NCI-H2196 (cell line): ENCODE measurements at regions not wholly inside any gene's neighbourhood (a gene's known extent, or its start where the extent isn't known, plus 50 kb on each side); places are given as distances from the start of the nearest gene placed in this dataset.

ENCODE experiments used
- DNase-seq: peaks from one replicate; lab custom pipeline; 2025; ENCODE audit not compliant: unreplicated experiment; lab: John Stamatoyannopoulos, UW

DNA sequence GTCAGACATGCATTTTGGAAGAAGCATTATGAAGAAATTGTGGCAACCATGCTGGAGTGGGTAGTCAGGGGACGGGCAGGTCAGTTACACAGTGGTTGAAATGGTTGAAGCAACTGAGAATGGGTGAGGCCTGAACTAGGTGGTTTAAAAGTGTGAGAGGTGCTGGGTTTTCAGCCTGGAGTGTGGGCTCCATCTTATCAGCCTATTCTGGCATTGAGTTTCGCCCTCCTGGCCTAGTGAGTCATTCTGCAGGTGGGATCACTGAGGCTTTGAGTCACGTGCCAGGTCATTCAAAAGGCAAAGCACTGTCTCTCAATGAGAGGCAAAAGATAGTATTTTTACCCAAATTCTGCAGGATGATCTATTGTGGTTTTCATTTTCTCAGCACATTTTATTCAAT is 181.9 kb upstream of the CHD6 start:
- no peak for DNase-seq

DNA sequence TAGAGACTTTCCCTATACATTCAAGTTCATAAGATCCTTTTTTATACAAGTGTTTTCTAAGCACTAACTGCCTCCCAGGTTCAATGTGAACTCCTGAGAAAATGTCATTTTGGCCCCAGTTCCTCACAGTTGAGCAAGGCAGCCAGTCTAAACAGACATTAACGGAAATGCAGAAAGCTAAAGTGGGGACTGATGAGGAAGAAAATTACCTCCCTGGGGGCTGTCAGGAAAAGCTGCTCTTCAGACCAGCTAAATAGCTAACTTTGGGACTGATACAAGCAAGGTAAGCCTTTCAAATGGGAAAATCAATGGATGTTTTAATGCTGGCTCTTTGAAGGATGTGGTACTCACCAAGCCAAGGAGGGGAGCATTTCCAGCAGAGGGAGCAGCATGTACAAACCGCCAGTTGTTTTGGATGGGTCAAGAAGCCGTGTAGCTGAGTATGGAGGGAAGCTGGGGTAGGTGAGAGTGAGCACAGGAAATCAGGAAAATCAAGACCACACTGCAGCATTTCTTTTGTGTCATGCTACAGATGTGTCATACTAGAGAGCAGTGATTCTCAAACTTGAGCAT is 180.8 kb upstream of the CHD6 start:
- DNase-seq, result no peak

DNA sequence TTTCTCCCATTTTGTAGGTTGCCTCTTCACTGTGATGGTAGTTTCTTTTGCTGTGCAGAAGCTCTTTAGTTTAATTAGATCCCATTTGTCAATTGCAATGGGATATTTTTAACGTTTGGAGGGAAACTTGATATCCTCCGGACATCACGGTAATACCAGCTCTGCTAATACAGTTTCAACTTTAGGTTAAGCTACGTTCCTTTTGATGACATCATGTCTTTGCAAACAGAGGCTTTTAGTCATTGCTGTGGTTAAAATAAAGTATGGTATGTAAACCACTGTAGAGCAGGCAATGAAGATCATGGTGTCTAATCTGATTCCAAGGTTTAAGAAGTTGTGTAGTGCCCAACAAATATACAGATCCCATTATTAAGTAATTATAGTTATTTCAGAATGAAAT is 168.0 kb upstream of the CHD6 start:
- no peak for DNase-seq

DNA sequence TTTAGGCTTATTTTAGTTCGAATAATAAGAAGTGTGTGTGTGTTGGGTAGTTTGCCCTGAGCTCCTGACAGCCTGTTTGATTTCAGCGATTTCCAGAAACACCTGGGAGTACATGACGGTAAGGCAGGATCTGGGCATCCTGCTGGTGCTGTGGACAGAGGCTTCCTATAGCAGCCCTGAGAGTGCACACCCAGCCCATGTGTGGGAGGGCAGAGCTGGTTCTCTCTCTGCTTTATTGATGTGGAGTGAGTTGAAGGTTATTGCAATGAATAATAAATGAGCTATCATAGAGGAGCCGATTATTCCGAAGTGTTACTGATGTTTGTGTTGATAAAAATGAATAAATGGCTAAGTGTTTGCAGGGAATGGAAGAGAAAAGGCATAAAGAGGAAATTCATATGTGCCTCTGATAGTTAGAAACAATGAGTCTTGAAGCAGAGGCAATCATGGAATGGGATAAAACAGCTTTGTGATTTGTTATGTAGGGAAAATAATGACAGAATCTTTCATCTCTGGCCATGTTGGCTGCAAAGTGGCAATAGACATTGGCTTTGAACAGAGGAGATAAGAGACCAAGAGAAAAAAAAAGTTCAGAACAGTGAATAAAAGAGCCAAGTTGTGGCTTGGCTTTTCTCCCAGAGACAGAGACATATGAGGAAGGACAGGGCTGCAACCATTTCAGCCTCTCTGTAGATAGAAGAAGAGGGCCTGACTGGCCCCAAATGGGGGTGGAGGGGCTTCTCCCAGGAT is 166.2 kb upstream of the CHD6 start:
- no peak for DNase-seq

DNA sequence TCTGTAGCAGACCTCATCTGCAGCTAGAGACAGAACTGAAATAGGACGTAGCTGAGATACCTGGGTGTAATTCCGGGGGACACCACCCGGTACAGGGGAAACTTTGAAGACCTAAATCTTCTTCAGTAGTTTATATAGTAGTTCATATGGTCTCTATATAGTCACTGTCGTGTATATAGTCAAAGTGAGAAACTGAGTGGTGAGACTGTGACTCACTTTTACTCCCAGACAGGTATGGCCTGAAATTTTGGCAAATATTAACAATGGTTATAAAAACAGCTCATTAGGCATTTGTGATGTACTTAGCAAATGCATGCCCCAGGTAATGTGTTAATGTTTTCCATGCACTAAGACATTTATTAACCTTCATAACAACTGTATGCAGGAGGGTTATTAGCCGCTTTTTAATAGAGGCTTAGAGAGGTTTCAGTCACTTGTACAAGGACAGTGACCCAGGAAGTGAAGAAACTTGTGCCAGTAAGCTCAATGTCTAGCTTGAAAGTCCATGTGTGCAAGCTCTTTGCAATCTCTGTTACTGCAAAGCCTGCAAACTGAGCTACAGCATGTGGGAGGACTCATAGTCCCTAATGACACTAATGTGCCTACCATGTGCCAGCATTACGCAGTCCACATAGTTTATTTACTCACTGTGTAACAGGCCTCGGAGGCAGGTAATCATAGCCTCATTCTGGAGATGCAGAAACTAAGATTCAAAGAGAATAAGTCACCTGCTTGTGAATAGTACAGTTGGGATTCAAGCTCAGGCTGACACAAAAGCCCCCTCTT is 165.4 kb upstream of the CHD6 start:
- no peak for DNase-seq

DNA sequence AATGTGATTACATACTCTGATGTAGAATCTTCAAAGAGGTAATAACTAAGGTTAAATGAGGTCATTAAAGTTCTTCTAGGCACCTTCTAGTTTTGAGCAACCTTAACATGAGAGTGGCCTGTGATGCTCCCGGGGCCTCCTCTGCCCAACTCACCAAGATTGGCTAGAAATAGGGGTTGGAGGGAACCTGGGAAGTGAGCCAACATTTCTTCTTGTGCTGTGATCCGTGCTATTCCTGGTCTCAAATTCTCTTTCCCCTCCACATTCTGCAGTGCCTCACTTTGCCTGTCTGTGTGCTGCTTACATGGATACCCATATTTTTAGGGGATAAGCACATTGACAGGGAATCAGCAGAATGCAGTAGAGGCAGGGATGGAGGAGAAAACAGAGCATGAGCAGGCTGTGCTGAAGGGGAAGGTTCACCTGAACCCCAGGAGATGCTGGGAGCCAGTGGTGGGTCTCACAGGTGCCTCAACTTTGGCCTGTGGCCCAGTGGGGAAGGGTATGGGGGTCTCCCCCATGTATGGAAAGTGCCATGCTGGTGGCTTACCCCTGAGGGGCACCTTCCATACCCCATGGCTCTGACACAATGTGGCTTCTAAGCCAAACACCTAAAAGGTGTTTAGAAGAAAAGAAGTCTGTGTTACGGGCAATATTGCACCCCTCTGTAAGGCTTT is 164.7 kb upstream of the CHD6 start:
- DNase-seq, result no peak

DNA sequence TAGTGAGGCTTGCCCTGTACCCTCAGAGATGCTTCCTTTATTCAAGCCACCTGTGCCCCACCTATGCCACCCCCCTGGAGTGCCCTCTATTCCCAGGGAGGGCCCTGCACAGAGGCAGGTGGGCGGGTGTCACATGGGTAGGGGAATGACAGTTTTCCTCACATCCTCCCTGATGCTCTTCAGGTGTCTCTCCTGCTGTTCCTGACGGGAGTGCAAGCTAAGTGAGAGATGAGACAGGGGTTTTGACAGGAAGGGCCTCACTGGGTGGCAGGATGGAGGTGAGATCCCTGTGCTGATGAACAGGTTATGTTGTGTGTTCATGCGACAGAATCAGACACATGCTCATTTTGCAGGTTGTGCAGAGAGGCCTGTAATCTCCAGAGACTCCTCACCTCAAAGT is 164.1 kb upstream of the CHD6 start:
- DNase-seq, result no peak

DNA sequence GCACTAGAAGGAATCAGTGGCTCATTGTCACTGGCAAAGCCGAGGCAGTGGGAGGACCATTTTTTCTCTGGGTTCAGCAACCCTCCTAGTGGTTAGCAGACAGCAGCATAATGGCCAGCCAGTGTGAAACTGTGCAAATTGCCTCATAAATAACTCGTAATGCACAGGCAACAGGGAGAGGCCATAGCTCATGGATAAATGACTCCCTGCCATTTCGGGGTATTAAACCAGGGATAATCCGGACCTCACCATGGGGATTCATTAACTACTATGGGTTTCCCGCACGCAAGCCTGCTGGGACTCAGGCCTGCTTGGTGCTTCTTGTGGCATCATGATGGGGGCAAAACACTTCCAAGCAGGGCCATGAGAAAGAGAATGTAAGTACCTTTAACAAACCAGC is 158.2 kb upstream of the CHD6 start:
- DNase-seq, result no peak

DNA sequence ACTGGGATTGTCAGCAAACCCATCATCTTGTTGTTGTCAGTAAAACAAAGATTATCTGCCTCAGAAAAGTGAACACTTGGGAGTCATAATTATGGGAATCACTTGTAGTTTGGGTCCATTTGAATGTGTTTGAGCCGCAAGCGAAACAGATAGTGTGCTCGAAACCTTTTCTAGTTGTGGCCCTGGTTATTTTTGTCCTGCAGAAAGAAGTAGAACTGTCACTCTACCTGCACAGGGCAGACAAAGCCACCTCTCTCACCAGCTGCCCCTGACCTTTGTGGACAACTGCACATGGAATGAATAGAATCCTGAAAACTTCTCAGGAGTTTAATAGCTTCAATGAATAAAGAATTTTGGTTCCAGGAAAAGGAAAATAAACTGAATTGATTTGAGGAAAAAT is 156.1 kb upstream of the CHD6 start:
- DNase-seq, result no peak

DNA sequence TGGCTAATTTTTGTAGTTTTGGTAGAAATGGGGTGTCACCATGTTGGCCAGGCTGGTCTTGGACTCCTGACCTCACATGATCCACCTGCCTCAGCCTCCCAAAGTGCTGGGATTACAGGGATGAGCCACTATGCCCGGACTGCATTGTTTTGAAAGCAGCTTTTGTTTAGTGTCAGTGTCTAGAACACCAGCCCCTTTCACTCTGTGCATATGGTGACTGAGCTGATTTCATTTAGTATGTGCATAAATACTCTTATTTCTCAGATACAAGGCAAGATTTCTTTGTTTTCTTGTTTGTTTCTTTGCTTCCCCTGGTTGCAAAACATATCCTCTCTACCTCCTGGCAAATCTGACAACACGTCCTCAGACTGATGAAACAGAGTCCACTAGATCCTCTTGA is 152.8 kb upstream of the CHD6 start:
- no peak for DNase-seq

DNA sequence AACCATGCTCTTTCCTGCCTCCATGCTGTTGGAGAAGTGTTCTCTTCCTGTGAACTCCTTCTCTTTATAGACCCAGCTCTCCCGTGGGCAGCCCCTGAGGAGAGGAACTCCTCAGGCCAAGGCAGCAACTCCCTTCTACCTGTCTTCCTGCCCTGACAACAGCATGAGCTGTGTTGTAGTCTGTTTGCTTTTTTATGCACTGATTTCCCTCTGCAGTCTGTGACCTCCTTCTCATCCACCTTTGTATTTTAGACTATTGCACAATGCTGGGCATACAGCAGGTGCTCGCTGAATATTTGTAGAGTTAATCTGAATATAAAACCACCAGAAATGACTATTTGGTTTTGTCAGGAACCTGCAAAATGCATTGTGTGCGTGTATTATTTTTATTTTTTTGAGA is 152.2 kb upstream of the CHD6 start:
- no peak for DNase-seq

DNA sequence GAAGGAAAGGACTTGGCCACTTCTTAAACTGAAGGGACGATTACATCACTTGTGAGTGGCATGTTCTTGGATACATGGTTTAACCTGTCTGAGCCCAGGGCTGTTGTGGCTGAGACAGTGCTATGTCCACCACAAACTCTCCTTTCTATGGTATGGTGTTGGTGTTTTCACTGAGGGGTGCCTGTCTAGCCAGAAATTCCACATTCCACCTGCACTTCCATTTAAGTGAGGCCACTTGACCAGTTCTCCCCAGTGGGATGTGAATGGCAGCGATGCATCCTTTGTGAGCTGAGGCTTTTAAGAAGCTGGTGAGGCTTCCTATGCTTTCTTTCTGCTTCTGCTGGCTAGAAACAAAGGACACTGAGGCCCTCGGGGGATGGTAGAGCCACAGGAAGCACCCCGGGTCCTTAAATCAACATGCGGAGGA is 151.4 kb upstream of the CHD6 start:
- no peak for DNase-seq

DNA sequence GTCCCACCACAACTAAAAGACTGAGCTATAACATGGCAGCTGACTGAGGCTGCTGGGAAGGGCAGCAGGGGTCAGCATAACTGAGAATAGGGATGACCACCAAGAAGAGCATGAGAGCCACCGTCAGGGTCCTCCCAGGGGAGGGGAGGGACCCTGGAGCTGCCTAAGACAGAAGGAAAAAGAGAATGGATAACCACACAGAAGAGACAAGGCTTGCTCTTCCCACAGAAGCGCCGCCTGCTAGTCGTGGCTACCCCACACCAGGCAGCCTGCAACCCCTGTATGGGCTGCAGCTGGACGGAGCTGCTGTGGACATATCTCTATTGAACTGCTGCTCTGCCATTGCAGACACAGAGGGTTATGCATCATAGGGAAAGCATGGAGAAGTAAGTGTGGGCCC is 132.0 kb upstream of the CHD6 start:
- DNase-seq, result no peak

DNA sequence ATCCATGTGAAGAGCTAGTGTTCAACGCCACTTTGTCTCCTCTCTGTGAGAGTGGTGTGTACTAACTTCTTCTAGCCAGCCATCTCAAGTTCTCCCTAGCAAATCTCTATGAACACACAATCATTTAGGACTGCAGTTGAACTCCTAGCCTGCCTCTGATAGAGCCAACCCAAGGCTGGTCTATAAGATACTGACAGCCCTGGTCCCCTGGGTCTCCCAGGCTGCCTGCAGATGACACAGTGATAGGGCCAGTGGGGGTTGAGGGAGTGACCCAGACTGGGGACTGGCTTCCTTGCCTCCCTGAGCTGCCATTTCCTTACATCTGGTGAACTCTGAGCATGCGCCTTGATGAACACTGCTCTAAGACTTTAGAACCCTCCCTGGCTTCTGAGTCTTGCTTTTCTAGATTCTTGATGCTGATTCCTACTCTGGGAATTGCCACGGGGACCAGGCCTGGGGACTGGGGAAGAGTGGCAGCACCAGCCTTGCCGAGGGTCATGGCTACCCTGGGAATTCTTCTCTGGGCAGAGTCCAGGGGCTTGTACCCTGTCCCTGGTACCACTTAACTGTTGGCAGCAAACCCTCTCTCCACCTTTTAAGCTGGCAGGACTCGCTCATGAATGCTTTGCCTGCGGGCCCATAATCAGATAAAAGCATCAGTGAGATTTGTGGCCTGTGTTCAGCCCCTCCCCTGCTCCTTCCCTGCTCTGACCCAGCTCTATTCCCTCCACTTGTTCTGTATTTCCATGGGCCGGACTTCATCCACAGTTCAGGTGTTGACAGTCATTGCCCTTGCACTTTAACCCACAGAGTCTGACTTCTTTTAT is 130.8 kb upstream of the CHD6 start:
- no peak for DNase-seq

DNA sequence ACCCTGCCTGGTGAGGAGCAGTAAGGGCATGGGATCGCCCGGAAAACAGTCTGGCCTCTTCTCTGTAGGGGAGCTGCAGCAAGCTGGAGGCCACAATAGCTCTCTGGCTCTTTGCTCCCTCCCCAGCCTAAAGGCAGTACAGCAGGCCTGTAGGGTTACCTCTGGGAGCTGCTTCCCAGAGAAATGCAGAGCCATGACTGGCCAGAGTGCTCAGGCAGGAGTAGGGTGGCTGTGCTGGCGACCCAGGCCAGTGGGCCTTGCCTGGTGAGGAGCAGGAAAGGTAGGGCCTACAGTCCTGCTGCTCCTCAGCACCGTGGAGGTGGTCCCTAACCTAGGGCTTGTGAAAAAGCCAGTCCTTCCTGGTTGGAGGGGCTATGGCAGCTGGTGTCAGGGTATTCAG is 129.9 kb upstream of the CHD6 start:
- no peak for DNase-seq

DNA sequence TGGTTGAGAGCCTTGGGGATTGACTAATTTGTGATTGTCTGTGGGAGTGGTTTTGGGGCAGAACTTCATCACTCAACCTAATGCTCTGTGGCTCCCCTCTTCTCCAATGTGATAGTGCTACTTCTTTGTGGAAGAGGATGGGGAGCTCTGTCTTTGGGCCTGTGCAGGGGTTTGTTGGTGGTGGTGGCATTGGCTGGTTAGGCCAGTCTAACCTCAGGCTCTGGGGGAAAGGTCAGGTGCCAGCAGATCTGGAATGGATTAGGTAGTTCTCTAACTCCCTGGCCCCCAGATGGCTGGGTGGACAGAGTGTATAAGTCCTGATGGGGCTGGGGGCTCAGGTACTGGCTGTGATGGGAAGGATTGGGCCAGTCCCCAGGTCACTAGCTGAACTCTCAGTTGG is 129.0 kb upstream of the CHD6 start:
- no peak for DNase-seq

DNA sequence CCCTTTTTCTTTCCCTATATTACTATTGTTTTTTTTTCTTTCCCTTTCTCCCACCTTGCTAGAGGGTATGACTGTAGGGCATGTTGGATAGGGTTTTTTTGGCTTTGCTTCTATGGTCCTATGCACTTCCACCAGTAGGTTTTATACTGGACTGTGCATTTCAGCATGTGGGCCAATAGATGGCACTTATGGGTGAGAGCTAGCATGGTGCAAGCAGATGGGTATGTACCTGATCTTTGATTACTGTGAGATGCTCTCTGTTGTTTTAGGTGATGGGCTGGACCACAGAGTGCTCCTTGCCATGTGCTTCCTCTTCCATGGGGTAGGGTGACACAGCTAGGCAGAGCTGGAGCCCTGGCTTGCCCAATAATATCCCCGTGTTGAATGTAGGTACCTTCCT is 128.5 kb upstream of the CHD6 start:
- no peak for DNase-seq

DNA sequence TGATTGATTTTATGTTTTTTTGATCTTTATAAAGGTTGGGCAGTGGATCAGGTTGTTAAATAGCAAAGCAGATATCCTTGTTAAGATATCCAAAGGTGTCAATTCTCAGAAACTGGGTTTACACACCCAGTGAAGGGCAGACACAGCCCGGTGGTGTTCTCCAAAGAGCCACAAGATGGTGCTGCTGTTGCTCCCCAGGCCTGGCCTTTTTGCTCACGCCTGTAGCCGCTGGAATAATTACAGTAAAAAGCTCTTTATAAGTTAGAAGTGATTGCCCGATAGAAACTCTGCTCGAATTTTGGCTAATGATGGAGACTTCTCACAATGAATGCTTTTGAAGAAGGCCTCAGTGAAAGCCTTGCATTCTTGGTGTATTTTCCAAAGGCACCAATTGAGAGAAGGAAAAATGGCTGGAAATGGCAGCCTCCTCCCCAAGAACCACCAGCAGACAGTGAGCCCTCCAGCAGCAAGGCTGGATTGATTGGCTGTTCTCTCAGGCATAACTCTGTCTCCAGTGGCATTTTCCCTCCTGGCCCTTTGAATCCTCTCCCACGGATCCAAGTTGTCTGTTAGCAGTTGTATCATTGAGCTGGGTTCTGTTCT is 120.5 kb upstream of the CHD6 start:
- DNase-seq, result peak; percentile 64

DNA sequence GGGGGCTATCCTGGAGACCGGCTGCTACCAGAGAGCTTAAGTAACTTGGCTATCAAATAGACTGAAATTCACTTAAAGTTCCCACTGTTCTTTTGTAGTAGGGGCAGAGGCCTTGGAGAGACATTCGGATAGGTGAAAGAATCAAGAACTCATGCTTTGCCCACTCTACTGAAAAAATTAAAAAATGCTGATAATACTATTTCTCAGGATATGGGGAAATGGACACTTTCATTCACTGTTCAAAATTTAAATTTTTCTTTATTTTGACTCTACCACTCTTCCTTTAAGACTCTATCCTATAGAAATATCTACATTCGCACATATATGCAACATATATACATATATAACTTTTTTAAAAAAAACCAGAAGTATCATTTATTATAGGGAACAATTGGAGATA is 117.8 kb upstream of the CHD6 start:
- no peak for DNase-seq

DNA sequence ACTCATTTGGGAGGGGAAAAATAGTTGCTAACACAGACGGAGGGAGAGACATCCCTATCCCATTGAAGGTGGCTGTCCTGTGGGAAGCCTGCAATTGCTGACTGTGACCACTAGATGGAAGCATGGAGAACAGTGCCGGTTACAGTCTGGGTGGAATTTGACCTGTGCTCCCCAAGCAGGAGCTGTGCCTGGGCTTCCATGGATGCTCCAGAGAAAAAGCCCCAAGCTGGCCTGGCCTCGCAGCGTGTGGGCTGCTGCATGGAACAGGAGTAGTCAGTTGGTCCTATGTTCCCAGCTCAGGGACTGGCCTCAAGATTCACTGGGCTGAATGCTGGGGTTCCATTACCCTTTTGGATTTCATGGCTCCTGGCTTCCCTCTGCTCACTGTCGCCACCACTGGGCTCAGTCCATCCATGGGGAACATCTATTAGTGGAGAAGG is 116.3 kb upstream of the CHD6 start:
- DNase-seq, result peak; percentile 62
